Fibroblast of peridontal ligament (primary cell): ENCODE measurements at regions not wholly inside any gene's neighbourhood (a gene's known extent, or its start where the extent isn't known, plus 50 kb on each side); places are given as distances from the start of the nearest gene placed in this dataset.
"Not testable (repeated sequence)": the region's sequence is repeated elsewhere in the genome, so short reads cannot be mapped to it uniquely, and the experiment has no call there.

ENCODE experiments used
- DNase-seq: peaks from one replicate; pipeline ENCODE4 v3.0.0-alpha.2; 2010; ENCODE audit errors: extremely low read depth

DNA sequence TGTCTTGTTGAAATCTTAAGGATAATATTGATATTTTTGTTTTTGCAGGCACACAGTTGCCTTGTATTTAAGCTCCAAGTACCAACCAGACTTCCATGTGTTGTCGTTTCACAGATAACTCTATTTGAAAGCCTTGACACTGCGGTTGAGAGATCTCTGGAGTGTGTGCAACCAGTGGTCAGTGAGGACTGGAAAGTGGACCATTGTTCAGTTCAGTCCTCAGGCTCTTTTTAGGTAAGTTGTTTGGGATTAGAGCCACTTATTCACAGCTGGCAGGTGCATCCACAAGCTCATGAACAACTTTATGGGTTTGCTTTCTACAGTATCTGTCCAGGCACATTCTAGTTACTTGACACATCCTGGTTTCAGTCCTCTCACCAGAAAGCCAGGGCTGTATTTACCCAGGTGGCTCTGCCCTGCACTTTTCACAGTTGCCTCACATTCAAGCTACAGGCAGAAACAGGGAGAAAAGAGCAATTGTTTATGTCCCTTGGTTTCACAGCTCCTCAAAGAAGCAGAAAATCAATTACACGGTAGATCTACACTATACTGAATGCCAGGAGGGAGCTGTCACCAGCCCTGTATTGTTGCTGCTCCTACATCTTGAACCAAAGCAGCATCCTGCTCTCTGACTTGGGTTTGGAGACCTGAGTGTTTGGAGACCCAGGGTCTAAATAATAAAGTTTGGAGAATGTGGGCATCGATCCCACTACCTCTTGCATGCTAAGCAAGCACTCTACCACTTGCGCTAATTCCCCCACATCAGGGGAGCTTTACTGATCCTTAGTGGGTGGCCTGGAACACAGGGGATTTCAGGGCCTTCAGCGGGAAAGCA lies 543.3 kb downstream of the PRIM2 start:
- DNase-seq = not testable (repeated sequence)

DNA sequence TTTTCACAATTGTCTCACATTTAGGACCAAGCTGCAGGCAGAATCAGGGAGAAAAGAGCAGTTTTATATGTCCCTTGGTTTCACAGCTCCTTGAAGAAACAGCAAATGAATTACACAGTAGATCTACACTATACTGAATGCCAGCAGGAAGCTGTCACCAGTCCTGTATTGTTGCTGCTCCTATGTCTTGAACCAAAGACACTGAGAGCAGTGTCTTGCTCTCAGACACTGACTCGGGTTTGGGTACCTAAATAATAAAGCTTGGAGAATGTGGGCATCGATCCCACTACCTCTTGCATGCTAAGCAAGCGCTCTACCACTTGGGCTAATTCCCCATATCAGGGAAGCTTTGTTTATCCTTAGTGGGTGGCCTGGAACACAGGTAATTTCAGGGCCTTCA lies 552.7 kb downstream of the PRIM2 start:
- not testable (repeated sequence) for DNase-seq

GRCh38 chr6:57873424-57873823 lies 556.0 kb downstream of the PRIM2 start:
- DNase-seq = not testable (repeated sequence)

- not testable (repeated sequence) for DNase-seq
These were observed 559.2 kb downstream of the PRIM2 start for GRCh38 chr6:57876659-57877058.

DNA sequence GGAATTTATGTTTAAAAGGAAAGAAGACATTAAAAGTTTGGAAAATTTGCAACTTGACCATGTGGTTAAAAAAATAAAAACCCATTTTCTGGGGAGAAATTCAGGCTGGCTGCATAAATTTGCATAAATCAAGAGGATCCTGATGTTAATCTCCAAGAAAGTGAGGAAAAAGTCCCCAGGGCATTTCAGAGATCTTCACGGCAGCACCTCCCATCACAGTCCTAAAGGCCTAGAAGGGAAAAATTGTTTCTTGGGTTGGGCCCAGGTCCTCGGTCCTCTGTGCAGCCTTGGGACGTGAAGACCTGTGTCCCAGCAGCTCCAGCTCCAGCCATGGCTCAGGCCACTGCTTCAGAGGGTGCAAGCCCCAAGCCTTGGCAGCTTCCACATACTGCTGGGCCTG lies 560.3 kb downstream of the PRIM2 start:
- not testable (repeated sequence) for DNase-seq

DNA sequence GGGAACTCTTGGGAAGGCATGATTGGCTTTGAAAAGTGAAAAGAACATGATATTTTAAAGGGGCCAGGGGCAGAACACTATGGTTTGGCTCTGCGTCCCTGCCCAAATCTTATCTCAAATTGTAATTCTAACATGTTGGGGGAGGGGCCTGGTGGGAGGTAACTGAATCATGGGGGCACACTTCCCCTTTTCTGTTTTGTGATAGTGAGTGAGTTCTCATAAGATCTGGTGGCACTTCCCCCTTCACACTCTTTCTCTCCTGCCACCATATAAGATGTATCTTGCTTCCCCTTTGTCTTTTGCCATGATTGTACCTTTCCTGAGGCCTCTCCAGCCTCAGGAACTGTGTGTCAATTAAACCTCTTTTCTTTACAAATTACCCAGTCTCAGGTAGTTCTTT lies 561.4 kb downstream of the PRIM2 start:
- DNase-seq = not testable (repeated sequence)

DNA sequence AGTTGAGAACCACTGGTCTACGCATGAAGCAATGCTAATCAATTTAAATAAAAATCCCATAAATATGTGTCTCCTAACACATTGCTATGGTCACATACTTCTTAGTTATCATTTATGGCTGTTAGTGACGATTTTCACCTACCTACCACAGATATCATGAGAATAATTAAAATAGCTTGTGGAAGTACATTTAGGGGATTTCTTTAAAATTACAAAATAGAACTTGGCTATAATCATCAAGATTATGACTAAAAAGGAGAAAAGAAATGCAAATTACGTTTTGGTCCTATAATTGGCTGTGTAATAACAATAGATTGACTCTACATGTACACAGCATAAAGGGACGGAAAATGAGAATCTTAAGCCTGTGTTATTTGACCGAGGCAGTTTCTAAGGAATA lies 581.4 kb downstream of the PRIM2 start:
- DNase-seq = not testable (repeated sequence)

DNA sequence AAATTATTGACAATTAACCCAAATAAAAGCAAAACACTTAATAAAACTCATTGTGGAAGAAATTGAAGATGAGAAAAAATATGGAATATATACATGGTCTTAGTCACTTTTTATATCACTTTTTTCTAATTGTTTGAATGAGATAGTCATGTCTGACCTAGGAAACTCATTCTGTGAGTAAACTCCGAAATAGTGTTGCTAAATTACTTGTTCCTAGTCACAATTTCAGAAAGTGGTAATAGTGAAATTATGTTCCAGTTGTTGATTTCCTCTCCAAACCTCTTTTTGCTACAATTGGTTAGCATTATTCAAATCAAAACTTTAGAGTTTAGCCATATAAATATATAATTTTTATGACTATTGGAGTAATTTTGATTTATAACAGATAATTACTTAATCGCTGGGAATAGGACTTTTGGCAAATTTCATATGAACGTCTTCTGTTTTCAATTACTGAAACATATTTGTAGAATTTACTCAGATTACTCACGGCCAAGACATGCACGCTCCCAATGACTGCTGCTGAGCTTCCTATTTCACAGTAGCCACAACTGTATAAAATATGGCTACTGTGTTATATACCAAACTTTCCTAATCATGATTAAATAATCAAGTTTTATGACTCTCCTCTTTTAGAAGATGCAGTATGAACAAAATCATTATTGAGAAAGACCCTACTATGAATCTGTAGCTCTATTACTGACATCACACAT lies 583.4 kb downstream of the PRIM2 start:
- peak; percentile 11 for DNase-seq

DNA sequence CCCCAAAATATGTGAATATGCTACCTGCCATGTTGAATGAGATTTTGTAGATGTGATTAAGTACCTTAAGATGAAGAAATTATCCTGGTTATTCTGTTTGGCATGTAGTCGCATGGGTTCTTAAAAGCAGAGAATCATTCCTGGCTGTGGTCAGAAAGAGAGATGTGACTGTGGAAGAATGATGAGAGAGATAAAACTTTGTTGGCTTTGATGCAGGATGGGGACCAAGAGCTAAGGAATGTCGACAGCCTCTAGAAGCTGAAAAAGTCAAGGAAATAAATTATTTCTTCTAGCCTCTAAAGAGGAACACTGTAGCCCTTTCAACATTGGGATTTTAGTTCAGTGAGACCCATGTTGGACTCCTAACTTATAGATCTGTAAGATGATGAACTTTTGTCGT lies 584.0 kb downstream of the PRIM2 start:
- DNase-seq = peak; percentile 1

DNA sequence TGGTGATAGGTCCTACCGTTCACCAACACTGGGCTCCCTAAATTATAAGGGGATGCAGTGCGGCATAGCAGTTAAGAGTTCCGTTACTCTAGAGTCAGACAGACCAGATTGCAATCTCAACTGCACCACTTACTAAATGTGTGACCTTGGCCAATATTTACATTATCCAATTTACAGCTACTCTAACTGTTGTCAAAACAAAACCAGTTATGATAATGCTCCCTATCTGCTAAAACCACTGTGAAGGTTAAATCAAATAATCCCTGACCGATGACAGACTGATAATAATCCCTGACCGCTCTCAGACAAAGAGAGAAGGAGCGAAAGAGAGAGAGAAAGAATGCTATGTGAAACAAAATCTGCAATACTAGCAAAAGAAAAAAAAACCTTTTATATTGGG lies 586.9 kb downstream of the PRIM2 start:
- not testable (repeated sequence) for DNase-seq

DNA sequence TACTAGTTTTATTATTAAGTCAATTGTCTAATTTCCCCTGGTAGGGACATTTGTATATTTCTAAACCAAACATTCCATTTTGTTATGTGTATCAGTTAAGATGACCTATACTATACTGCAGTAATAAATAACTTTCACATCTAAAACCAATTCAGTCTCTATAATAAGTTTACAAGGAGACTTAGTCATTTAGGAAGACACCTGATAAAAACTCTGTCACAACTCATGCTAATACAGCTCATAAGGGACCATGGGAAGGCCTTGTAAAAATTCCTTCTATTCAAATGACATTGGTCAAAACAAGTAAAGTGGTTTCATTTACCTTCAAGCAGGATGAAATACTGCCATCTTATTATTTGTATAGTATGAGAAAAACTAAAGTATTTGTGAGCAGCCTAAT lies 597.9 kb downstream of the PRIM2 start:
- DNase-seq = not testable (repeated sequence)

GRCh38 chr6:57942966-57943365 lies 625.5 kb downstream of the PRIM2 start:
- DNase-seq = not testable (repeated sequence)

GRCh38 chr6:57946084-57946768 lies 628.8 kb downstream of the PRIM2 start:
- not testable (repeated sequence) for DNase-seq

GRCh38 chr6:57946769-57947091 lies 629.3 kb downstream of the PRIM2 start:
- DNase-seq = not testable (repeated sequence)

GRCh38 chr6:57948481-57948880 lies 631.1 kb downstream of the PRIM2 start:
- DNase-seq = not testable (repeated sequence)

DNA sequence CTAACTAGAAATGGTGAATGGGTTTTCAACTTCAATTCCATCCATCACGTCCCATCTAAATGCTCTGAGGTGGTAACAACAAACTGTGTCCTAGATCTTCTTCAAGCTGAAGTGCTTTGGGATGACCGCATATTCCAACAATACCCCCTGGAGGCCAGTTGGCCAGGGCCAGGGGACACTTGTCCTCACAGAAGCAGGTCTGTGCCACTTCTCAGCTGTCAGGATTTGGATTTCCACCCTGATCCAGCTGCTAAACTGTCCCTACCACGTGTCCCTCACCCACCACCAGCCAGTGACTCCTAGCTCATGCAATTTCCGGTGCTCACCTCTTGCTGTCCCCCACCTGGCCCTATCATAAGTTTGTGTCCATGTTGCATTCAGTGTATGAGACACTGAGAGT lies 633.0 kb downstream of the PRIM2 start:
- DNase-seq = not testable (repeated sequence)

GRCh38 chr6:57966757-57967156 lies 649.3 kb downstream of the PRIM2 start:
- DNase-seq = peak; percentile 32

DNA sequence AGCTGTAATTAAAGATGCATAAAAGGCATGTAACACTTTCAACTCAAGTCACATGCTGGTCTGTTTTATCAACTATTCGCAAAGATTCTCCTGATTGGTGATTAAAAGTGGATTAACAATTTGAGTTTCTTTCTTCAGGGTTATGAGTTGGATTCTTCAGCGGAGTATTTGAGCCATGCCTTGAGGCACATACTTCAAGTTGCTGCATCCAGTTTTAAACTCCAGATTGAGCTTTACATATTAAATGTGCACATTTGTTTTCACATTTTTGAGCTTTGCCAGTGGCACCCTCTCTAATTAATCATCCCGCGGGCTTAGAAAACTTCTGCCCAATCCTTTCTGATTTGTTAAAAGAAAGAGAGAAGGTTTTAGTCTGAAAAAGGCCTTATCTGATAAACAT lies 654.5 kb downstream of the PRIM2 start:
- DNase-seq = not testable (repeated sequence)

GRCh38 chr6:57974653-57975052 lies 657.2 kb downstream of the PRIM2 start:
- no peak for DNase-seq

- DNase-seq = not testable (repeated sequence)
These were observed 657.7 kb downstream of the PRIM2 start for GRCh38 chr6:57975127-57975526.

DNA sequence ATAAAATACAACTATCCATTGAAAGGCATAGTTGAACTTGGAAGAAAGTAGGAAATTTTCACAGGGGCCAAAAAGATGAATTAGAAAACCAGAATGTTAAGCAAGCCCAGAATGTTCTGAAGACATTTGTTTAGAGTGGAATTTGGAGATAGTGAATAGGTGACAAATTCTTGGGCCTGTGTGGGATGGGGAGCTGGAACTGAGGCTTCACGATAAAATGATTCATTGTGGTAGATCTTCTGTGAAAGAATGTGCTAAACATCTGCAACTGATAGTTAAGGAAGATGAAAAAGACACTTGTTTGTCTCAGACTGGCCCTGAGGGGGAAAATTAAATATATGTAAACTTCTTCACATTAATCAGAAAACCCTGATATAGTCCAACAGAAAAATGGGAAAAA lies 658.9 kb downstream of the PRIM2 start:
- DNase-seq = not testable (repeated sequence)

DNA sequence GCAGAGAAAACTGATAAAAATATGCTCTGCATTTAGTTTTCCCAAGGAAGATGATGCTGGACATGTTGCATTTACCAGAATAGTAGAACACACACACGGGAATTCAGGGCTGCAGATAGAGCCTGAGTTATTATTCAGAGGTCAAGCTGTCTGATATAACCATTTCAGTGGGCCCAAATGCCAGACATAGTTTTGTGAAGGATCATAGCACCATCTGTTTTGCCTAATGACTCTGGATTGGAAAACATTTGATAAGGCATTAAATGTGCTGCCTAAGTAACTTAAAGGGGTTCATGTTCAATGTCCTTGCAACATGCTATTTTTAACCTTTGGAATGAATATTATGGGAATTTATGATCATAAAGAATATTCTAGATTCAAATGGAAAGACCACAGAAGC lies 666.2 kb downstream of the PRIM2 start:
- DNase-seq = peak; percentile 7
